Urothelium cell line (cell line): ENCODE measurements at regions not wholly inside any gene's neighbourhood (a gene's known extent, or its start where the extent isn't known, plus 50 kb on each side); places are given as distances from the start of the nearest gene placed in this dataset.

ENCODE experiments used
- DNase-seq: peaks from one replicate; pipeline ENCODE4 v3.0.0; 2011; ENCODE audit warnings: low spot score, mixed read lengths
- FAIRE-seq: peaks from 2 replicates; lab custom pipeline; 2011; peaks lifted over from hg19 to GRCh38; lab: Jason Lieb, UNC

- no peak for DNase-seq
- FAIRE-seq = no peak
Observed at GRCh38 chr2:191512874-191513273, 165.1 kb upstream of the NABP1 start.

- FAIRE-seq (no peak), DNase-seq (no peak)
Observed at GRCh38 chr2:191514613-191515012, 163.3 kb upstream of the NABP1 start.

- DNase-seq = no peak
- FAIRE-seq = no peak
Observed at GRCh38 chr2:191515551-191515950, 162.4 kb upstream of the NABP1 start.

- FAIRE-seq = no peak
- no peak for DNase-seq
Observed at GRCh38 chr2:191516260-191516659, 161.7 kb upstream of the NABP1 start.

- FAIRE-seq (no peak), DNase-seq (peak; percentile 37)
Observed at GRCh38 chr2:191521608-191522208, 156.2 kb upstream of the NABP1 start.

- FAIRE-seq (no peak), DNase-seq (no peak)
Observed at GRCh38 chr2:191522478-191523120, 155.3 kb upstream of the NABP1 start.

GRCh38 chr2:191526091-191526490, 151.8 kb upstream of the NABP1 start:
- FAIRE-seq (no peak), DNase-seq (no peak)

- DNase-seq = no peak
- no peak for FAIRE-seq
Observed at GRCh38 chr2:191526536-191526935, 151.4 kb upstream of the NABP1 start.

- DNase-seq = no peak
- no peak for FAIRE-seq
Observed at GRCh38 chr2:191526953-191527556, 150.9 kb upstream of the NABP1 start.

- no peak for FAIRE-seq
- DNase-seq = no peak
Observed at GRCh38 chr2:191530618-191531017, 147.3 kb upstream of the NABP1 start.

GRCh38 chr2:191533693-191534180, 144.2 kb upstream of the NABP1 start:
- no peak for FAIRE-seq
- DNase-seq = no peak

- DNase-seq (no peak), FAIRE-seq (no peak)
Observed at GRCh38 chr2:191537921-191538320, 140.0 kb upstream of the NABP1 start.

- DNase-seq = no peak
- peak; percentile 20 for FAIRE-seq
Observed at GRCh38 chr2:191538334-191538903, 139.5 kb upstream of the NABP1 start.

- DNase-seq = peak; percentile 19
- FAIRE-seq = no peak
Observed at GRCh38 chr2:191539068-191539467, 138.9 kb upstream of the NABP1 start.

GRCh38 chr2:191540681-191541080, 137.3 kb upstream of the NABP1 start:
- no peak for FAIRE-seq

GRCh38 chr2:191543708-191544107, 134.2 kb upstream of the NABP1 start:
- no peak for DNase-seq
- no peak for FAIRE-seq

More at GRCh38 chr2:191540681-191541080, 137.3 kb upstream of the NABP1 start:
- DNase-seq = no peak

GRCh38 chr2:191544461-191545062, 133.4 kb upstream of the NABP1 start:
- DNase-seq (no peak), FAIRE-seq (no peak)

GRCh38 chr2:191545361-191545760, 132.6 kb upstream of the NABP1 start:
- FAIRE-seq (no peak), DNase-seq (no peak)

GRCh38 chr2:191552066-191552465, 125.9 kb upstream of the NABP1 start:
- FAIRE-seq (no peak), DNase-seq (no peak)

- DNase-seq = no peak
- FAIRE-seq = no peak
Observed at GRCh38 chr2:191554240-191554639, 123.7 kb upstream of the NABP1 start.

GRCh38 chr2:191555092-191555742, 122.7 kb upstream of the NABP1 start:
- FAIRE-seq = no peak

More at GRCh38 chr2:191555092-191555742, 122.7 kb upstream of the NABP1 start:
- DNase-seq = peak; percentile 82
